ENCODE measurements at regions not wholly inside any gene's neighbourhood (a gene's known extent, or its start where the extent isn't known, plus 50 kb on each side); places are given as distances from the start of the nearest gene placed in this dataset.

DNA sequence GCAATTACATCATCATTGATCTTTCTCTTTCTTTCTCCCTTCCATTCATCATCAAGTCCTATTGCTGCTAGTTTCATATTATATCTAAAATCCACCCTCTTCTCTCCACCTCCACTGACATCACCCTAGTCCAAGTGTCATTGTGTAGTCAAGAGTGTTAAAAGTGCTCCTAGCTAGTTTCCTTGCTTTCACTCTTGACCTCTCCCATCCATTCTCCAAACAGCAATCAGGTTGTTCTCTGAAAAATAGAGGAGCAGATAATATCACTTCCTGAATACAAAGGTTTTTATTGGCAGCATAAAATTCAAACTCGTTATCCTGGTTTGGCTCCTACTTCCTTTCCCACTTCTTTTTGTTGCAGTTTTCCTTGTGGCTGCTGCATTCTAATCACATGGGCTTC is 61.6 kb upstream of the PHF14 start:
- TF ChIP-seq, protein P1, sequence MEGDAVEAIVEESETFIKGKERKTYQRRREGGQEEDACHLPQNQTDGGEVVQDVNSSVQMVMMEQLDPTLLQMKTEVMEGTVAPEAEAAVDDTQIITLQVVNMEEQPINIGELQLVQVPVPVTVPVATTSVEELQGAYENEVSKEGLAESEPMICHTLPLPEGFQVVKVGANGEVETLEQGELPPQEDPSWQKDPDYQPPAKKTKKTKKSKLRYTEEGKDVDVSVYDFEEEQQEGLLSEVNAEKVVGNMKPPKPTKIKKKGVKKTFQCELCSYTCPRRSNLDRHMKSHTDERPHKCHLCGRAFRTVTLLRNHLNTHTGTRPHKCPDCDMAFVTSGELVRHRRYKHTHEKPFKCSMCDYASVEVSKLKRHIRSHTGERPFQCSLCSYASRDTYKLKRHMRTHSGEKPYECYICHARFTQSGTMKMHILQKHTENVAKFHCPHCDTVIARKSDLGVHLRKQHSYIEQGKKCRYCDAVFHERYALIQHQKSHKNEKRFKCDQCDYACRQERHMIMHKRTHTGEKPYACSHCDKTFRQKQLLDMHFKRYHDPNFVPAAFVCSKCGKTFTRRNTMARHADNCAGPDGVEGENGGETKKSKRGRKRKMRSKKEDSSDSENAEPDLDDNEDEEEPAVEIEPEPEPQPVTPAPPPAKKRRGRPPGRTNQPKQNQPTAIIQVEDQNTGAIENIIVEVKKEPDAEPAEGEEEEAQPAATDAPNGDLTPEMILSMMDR (IDR thresholded peaks at IDR 0.05; ENCODE audit: low read depth, low read length) = no peak
- Histone ChIP-seq H3K9me3 (ENCODE audit: severe bottlenecking) (no peaks in the 10 kb centered on the region), H3K27me3 (ENCODE audit: insufficient read depth, low read depth, severe bottlenecking) (no peaks in the 10 kb centered on the region), H3K36me3 (no peaks in the 10 kb centered on the region), H3K27ac (no peak overlapping the region), H3K4me3 (ENCODE audit: low read depth, low read length) (no peak overlapping the region)
- DNase-seq = no peak

DNA sequence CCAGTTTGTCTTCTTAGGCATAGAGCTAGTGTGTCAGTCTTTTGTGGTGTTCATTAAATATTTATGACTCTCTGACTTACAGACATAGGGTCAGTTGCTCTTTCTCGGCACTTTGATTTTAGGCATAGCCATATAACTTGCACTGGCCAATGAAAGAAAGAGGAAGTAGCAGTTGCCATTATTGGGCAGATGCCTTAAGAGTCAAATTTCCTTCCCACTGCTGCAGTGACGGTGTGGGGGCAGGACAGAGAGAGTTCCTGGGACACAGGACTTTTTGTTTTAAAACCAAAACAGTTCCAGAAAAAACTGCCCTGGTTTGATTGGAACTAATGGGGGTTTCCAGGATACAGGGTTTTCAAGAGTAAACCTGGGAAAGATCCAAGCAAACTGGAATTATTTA is 60.2 kb upstream of the PHF14 start:
- Histone ChIP-seq H3K4me3 (ENCODE audit: low read depth, low read length) (no peak overlapping the region), H3K27me3 (ENCODE audit: insufficient read depth, low read depth, severe bottlenecking) (no peaks in the 10 kb centered on the region), H3K36me3 (no peaks in the 10 kb centered on the region), H3K27ac (no peak overlapping the region), H3K9me3 (ENCODE audit: severe bottlenecking) (no peaks in the 10 kb centered on the region)
- no peak for DNase-seq
- TF ChIP-seq, protein P1 (IDR thresholded peaks at IDR 0.05; ENCODE audit: low read depth, low read length) = no peak

DNA sequence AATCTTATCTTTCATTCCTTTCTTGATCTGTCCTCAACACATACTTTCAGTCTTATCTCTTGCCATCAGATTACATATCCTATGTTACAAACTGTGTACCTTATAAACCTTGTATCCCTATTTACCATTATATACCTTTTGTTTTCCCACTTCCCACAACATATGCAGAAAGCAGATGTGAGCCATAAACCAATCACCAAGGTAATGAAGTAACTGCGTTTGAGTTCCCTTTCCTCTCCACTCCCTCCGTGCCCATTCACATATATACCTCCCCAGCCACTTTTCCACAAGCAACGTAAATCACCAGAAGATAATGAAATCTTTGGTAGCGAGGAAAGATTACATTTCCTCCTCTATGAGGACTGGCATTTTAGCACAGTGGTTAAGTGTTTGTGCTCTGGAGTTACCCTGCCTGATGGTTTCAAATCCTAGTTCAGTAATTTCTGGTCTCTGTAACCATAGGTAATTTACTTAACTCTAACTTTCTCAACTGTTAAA is 55.5 kb upstream of the PHF14 start:
- no peaks in the 10 kb centered on the region for H3K9me3 ChIP-seq (ENCODE audit: severe bottlenecking)
- DNase-seq = no peak

DNA sequence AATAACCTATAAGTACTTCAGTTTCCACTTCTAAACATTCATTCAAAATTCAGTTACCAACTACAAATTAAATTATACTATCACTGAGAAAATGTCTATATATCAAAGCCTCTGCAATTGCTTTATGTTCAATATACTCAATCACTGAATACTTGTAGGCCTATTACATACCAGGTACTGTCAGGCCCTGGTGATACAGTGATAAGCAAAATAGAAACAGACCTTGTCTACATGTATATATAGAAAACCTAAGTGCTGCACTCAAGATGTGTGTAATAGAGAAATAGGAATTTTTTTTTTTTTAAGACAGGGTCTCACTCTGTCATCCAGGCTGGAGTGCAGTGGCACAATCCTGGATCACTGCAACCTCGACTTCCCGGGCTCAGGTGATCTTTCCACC is 53.7 kb upstream of the PHF14 start:
- Histone ChIP-seq H3K27me3 (ENCODE audit: insufficient read depth, low read depth, severe bottlenecking) (no peaks in the 10 kb centered on the region), H3K36me3 (no peaks in the 10 kb centered on the region), H3K27ac (no peak overlapping the region), H3K4me3 (ENCODE audit: low read depth, low read length) (no peak overlapping the region), H3K9me3 (ENCODE audit: severe bottlenecking) (no peaks in the 10 kb centered on the region)
- TF ChIP-seq, protein P1 (IDR thresholded peaks at IDR 0.05; ENCODE audit: low read depth, low read length) = no peak
- DNase-seq = no peak

More for the DNA sequence above, 55.5 kb upstream of the PHF14 start:
- Histone ChIP-seq H3K36me3 (no peaks in the 10 kb centered on the region), H3K4me3 (ENCODE audit: low read depth, low read length) (no peak overlapping the region), H3K27me3 (ENCODE audit: insufficient read depth, low read depth, severe bottlenecking) (no peaks in the 10 kb centered on the region), H3K27ac (no peak overlapping the region)
- TF ChIP-seq, protein P1 (IDR thresholded peaks at IDR 0.05; ENCODE audit: low read depth, low read length) = no peak
